Stomach (tissue), 8 donors: ENCODE measurements at regions not wholly inside any gene's neighbourhood (a gene's known extent, or its start where the extent isn't known, plus 50 kb on each side); places are given as distances from the start of the nearest gene placed in this dataset.

ENCODE experiments used
- DNase-seq, 2 donors: peaks; one replicate each; pipeline versions ENCODE4 v3.0.0 to v3.0.0-alpha.2; 2013 to 2019
- H3K27ac ChIP-seq, 5 donors: fragments of 200-600 bp in 4 of 5; sonication (generic) in 4 of 5; one replicate each; pipeline ENCODE4 v1.5.1; 2013 to 2019; ENCODE audit warnings: mild to moderate bottlenecking in 1 of 5, moderate library complexity in 1 of 5
- H3K27me3 ChIP-seq, 3 donors: fragments of 200-600 bp; sonication (generic); one replicate each; pipeline ENCODE4 v1.5.1; 2017 to 2019; ENCODE audit warnings: mixed run types in 1 of 3
- H3K36me3 ChIP-seq, 4 donors: fragments of 200-600 bp; sonication (generic); 1 replicate in 3 of 4; 2 replicates in 1 of 4; pipeline ENCODE4 v1.5.1; 2016 to 2019
- H3K4me1 ChIP-seq, 4 donors: fragments of 200-600 bp; sonication (generic); one replicate each; pipeline ENCODE4 v1.5.1; 2016 to 2019
- H3K4me3 ChIP-seq, 4 donors: fragments of 200-600 bp; sonication (generic) in 3 of 4; one replicate each; pipeline ENCODE4 v1.5.1; 2016 to 2019; ENCODE audit warnings: mild to moderate bottlenecking in 1 of 4
- H3K9me3 ChIP-seq, 4 donors: fragments of 200-600 bp; sonication (generic); one replicate each; pipeline ENCODE4 v1.5.1; 2016 to 2019
- EP300 ChIP-seq: sonication (generic); formaldehyde crosslinking; IDR thresholded peaks from one replicate; pipeline ENCODE4 v1.6.1; 2017; ENCODE audit warnings: antibody characterized with exemption
- POLR2A ChIP-seq, 4 donors: fragments of 450-650 bp; IDR thresholded peaks; one replicate each; pipeline ENCODE4 v1.6.1; 2016; ENCODE audit warnings: antibody characterized with exemption in 4 of 4, control low read depth in 2 of 4, mild to moderate bottlenecking in 1 of 4, moderate library complexity in 1 of 4
- POLR2AphosphoS5 ChIP-seq, 3 donors: sonication (generic); formaldehyde crosslinking; IDR thresholded peaks; one replicate each; pipeline ENCODE4 v1.6.1; 2016; ENCODE audit warnings: antibody characterized with exemption in 3 of 3
- WGBS, 5 donors: extraction: QIAGEN DNeasy Blood & Tissue Kit in 3 of 5; methylation state at CpG; one replicate each; pipeline versions ENCODE4 v1.1.5 to v1.1.7; 2013 to 2018; 5-methylcytosine and 5-hydroxymethylcytosine counted together
- intact Hi-C: fragments of 100-400 bp; cut with DNase I; formaldehyde crosslinking; loops from one replicate; pipeline ENCODE4 v1.15.1; 2023; ENCODE audit warnings: low total_unique reads
- TF ChIP-seq, protein P1 (sequence below), 7 experiments: fragments of 450-650 bp in 4 of 7; fragments of 200-600 bp in 3 of 7; sonication (generic) in 3 of 7; IDR thresholded peaks; one replicate each; pipeline ENCODE4 v1.5.1; 2016 to 2019; ENCODE audit warnings: antibody characterized with exemption in 7 of 7, control low read depth in 2 of 7, mild to moderate bottlenecking in 1 of 7
- donor health status: healthy with polysubstance abuse.
- donor health status: Bipolar disorder and iron deficiency.
- donor health status: healthy.

DNA sequence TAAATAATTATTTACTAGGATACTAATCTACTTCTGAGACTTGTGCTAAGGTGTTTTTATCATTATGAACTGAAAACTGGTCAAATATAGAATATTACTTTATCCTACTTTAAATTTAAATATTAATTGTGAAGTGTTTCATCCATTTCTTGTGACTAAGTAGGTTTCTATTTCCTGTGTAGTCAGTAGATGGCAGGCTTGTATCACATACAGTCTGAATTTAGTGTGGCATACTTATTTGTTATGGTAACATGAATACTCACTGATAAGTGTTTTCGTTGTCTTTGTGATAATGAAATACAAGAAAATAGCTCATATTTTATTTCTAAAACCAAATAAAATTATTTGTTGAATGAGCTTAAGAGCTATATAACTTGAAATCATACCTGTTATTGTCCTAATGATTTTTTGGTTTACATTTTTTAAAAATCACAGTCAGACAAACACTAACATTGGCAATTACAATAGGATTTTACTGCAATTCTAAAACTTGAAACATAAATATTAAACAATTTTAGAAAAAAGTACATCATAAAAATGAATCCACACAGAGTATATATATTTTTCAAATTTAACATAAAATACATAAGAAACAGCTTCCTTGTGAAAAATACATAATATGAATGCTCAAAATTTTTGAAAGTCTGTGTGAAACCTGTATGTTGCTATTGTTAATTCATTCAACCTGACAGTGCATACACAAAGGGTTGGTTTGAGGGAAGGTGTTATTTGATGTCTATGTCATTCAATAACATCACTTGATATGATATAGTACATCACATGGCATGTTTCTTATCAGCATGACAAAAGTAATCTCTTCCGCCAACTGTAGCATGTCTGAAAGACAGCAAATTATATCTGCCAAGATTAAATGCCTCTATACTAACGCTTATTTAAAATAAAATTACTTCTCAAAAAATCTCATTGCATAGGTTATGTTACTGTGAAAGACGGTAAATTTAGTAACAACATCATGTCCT lies 904.8 kb upstream of the PCDH20 start:
- intact Hi-C loops, result no loop called here
- Histone ChIP-seq H3K4me3 (no peak overlapping the region), H3K27me3 (no peaks in the 10 kb centered on the region), H3K9me3 (no peaks in the 10 kb centered on the region), H3K27ac (no peak overlapping the region), H3K36me3 (no peaks in the 10 kb centered on the region), H3K4me1 (peaks cover 0 to 11% (median 5%) of the 10 kb centered on the region in 4 donors)
- no peak for TF ChIP-seq POLR2A (IDR thresholded peaks at IDR 0.05)
- TF ChIP-seq, protein P1, sequence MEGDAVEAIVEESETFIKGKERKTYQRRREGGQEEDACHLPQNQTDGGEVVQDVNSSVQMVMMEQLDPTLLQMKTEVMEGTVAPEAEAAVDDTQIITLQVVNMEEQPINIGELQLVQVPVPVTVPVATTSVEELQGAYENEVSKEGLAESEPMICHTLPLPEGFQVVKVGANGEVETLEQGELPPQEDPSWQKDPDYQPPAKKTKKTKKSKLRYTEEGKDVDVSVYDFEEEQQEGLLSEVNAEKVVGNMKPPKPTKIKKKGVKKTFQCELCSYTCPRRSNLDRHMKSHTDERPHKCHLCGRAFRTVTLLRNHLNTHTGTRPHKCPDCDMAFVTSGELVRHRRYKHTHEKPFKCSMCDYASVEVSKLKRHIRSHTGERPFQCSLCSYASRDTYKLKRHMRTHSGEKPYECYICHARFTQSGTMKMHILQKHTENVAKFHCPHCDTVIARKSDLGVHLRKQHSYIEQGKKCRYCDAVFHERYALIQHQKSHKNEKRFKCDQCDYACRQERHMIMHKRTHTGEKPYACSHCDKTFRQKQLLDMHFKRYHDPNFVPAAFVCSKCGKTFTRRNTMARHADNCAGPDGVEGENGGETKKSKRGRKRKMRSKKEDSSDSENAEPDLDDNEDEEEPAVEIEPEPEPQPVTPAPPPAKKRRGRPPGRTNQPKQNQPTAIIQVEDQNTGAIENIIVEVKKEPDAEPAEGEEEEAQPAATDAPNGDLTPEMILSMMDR (IDR thresholded peaks at IDR 0.05), result peak in 4 of 7 experiments; percentile 10 to 50 (median 40)
- no peak for TF ChIP-seq POLR2AphosphoS5 (IDR thresholded peaks at IDR 0.05)
- TF ChIP-seq EP300, result no peak
- 13 to 31% (median 25%) methylated on average over 4 of the region's 4 CpGs for WGBS, 5 donors
- peak in 1 of 2 donors; percentile 83 for DNase-seq

DNA sequence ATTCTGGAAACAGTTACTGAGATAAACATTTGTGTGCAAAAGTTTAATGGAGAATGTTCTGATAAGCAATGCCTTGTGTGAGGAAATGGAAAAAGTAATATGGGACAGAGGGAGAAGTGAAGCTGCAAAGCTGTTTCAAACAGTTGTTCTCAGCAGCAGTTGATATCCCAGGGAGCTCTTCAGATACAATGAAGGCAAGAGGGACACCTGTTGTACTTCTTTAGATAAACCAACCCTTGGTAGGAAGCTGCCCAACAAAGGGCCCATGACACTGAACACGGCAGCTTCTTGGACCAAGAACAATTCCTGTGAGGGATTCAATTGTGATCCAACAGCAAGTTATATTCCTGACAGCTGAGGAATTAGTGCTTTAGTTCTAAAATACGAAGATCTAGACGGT lies 894.3 kb upstream of the PCDH20 start:
- Histone ChIP-seq H3K9me3 (no peaks in the 10 kb centered on the region), H3K27me3 (no peaks in the 10 kb centered on the region), H3K4me3 (no peak overlapping the region), H3K27ac (no peak overlapping the region), H3K4me1 (peaks cover 0 to 10% (median 0%) of the 10 kb centered on the region in 4 donors), H3K36me3 (no peaks in the 10 kb centered on the region)
- 76 to 80% (median 76%) methylated on average over 3 of the region's 3 CpGs for WGBS, 5 donors
- DNase-seq, result no peak
- intact Hi-C loops, result no loop called here
- TF ChIP-seq POLR2A (IDR thresholded peaks at IDR 0.05) (no peak), EP300 (no peak), POLR2AphosphoS5 (IDR thresholded peaks at IDR 0.05) (no peak)
- TF ChIP-seq, protein P1 (IDR thresholded peaks at IDR 0.05), result no peak

DNA sequence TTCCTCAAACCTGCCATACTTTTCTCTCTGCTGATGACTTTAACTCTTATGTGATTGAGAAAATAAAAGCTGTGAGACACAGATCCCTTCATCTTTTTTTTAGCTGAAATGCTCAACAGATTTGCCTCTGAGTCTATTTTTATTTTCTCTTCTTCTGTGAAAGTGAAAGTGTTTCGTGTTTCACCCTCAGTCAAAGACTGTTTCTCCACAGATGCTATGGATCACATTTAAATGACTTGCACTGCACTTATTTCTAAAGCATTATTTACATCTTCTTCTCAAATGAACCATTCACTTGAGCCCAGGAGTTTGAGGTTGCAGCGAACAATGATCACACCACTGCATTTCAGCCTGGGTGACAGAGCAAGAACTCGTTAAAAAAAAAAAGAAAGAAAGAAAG lies 890.1 kb upstream of the PCDH20 start:
- intact Hi-C loops, result no loop called here
- no peaks in the 10 kb centered on the region for H3K27me3 ChIP-seq
- H3K9me3 ChIP-seq, result no peaks in the 10 kb centered on the region
- H3K27ac ChIP-seq, result no peak overlapping the region
- TF ChIP-seq, protein P1 (IDR thresholded peaks at IDR 0.05), result no peak
- TF ChIP-seq POLR2AphosphoS5 (IDR thresholded peaks at IDR 0.05), result no peak
- TF ChIP-seq POLR2A (IDR thresholded peaks at IDR 0.05), result no peak
- TF ChIP-seq EP300, result no peak
- no peak overlapping the region for H3K4me3 ChIP-seq
- peaks cover 0 to 10% (median 0%) of the 10 kb centered on the region in 4 donors for H3K4me1 ChIP-seq
- H3K36me3 ChIP-seq, result no peaks in the 10 kb centered on the region
- peak in 1 of 2 donors; percentile 6 for DNase-seq
- 27 to 78% (median 55%) methylated on average over 3 of the region's 3 CpGs for WGBS, 5 donors

DNA sequence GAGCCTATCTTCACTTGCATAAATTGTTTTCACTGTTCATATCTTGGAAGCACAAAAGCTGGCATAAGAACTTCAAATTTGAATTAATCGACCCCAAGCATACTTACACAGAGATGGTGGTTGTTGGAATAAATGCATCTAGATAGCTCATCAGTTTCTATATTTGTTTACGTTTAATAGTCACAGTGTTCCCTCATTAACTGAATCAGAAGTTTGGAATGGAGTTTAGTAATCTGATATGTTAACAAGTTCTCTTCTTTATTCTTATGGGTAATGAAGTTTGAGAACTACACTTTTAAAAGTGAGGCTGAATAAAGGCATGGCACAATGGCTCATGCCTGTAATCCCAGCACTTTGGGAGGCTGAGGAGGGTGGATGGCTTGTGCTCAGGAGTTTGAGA lies 886.7 kb upstream of the PCDH20 start:
- H3K27ac ChIP-seq, result no peak overlapping the region
- H3K9me3 ChIP-seq, result no peaks in the 10 kb centered on the region
- no peak for TF ChIP-seq POLR2AphosphoS5 (IDR thresholded peaks at IDR 0.05)
- TF ChIP-seq, protein P1 (IDR thresholded peaks at IDR 0.05), result no peak
- TF ChIP-seq EP300, result no peak
- TF ChIP-seq POLR2A (IDR thresholded peaks at IDR 0.05), result no peak
- DNase-seq, result no peak
- H3K4me1 ChIP-seq, result peaks cover 0 to 10% (median 0%) of the 10 kb centered on the region in 4 donors
- no peaks in the 10 kb centered on the region for H3K36me3 ChIP-seq
- no peaks in the 10 kb centered on the region for H3K27me3 ChIP-seq
- H3K4me3 ChIP-seq, result no peak overlapping the region
- 52 to 79% (median 75%) methylated on average over 2 of the region's 2 CpGs for WGBS, 5 donors
- intact Hi-C loops, result no loop called here
